ENCODE measurements at regions not wholly inside any gene's neighbourhood (a gene's known extent, or its start where the extent isn't known, plus 50 kb on each side); places are given as distances from the start of the nearest gene placed in this dataset.

DNA sequence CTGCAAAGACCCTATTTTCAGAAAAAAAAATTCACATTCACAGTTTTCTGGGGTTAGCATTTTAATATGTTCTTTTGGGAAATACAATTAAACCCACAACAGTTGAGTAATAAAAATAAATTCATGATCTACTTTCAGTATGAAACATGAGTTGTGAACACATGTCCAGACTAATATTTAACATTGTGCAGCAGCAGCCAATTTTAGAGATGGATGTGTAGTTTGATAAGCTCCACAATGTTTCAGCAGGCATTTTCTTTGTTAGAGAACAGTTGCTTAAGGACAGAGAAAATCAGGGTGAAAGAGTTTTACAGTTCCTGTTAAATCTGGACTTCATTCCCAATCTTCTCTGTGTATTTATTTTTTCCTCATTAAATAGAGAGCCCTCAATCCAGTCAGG is 519.5 kb downstream of the PIK3C3 start (continued):
- TF ChIP-seq USF1 (IDR thresholded peaks at IDR 0.05; ENCODE audit: borderline replicate concordance, low read depth), result no peak

GRCh38 chr18:42475157-42475556 is 520.1 kb downstream of the PIK3C3 start:
- no peaks in the 10 kb centered on the region; a peak in 2 of 4 replicates for H3K4me1 ChIP-seq (ENCODE audit: control insufficient read depth in 1 of 2, insufficient read depth in 2 of 2, low read depth in 1 of 2, low read length in 1 of 2)
- no peak for TF ChIP-seq NRF1 (IDR thresholded peaks at IDR 0.05; ENCODE audit: low read depth, low read length)
- TF ChIP-seq GATA2 (CRISPR knock-in tag; IDR thresholded peaks at IDR 0.05), result no peak
- no peak for TF ChIP-seq SIN3A (IDR thresholded peaks at IDR 0.05; ENCODE audit: borderline replicate concordance, low read depth, low read length)
- TF ChIP-seq, protein P1, sequence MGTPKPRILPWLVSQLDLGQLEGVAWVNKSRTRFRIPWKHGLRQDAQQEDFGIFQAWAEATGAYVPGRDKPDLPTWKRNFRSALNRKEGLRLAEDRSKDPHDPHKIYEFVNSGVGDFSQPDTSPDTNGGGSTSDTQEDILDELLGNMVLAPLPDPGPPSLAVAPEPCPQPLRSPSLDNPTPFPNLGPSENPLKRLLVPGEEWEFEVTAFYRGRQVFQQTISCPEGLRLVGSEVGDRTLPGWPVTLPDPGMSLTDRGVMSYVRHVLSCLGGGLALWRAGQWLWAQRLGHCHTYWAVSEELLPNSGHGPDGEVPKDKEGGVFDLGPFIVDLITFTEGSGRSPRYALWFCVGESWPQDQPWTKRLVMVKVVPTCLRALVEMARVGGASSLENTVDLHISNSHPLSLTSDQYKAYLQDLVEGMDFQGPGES (IDR thresholded peaks at IDR 0.05; ENCODE audit: low read depth, low read length), result no peak
- no peak for TF ChIP-seq TEAD4 (IDR thresholded peaks at IDR 0.05; ENCODE audit: borderline replicate concordance, insufficient read depth)
- no peak for TF ChIP-seq ELF1 (IDR thresholded peaks at IDR 0.05)
- TF ChIP-seq CTCF (IDR thresholded peaks at IDR 0.05), result no peak
- no peak for TF ChIP-seq MXI1 (IDR thresholded peaks at IDR 0.05; ENCODE audit: low read depth, low read length)
- TF ChIP-seq, protein P2, sequence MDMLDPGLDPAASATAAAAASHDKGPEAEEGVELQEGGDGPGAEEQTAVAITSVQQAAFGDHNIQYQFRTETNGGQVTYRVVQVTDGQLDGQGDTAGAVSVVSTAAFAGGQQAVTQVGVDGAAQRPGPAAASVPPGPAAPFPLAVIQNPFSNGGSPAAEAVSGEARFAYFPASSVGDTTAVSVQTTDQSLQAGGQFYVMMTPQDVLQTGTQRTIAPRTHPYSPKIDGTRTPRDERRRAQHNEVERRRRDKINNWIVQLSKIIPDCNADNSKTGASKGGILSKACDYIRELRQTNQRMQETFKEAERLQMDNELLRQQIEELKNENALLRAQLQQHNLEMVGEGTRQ (IDR thresholded peaks at IDR 0.05; ENCODE audit: borderline replicate concordance, low read depth, low read length), result no peak
- no peak for TF ChIP-seq EZH2phosphoT487 (IDR thresholded peaks at IDR 0.05; ENCODE audit: borderline replicate concordance, low read depth)
- H3K9me2 ChIP-seq, result no peaks in the 10 kb centered on the region
- no peak overlapping the region; a peak in 1 of 4 replicates for H3K27ac ChIP-seq (ENCODE audit: low read depth in 2 of 2, low read length in 1 of 2)
- no peaks in the 10 kb centered on the region for H3K9me3 ChIP-seq
- H3K27me3 ChIP-seq (ENCODE audit: insufficient read depth), result no peaks in the 10 kb centered on the region
- ChIA-PET POLR2A (no interaction called here), CTCF (no interaction called here)
- H3K4me2 ChIP-seq, result no peak overlapping the region
- H3K36me3 ChIP-seq (replicated peaks in 1 of 2; ENCODE audit: control insufficient read depth in 1 of 2, insufficient read depth in 2 of 2, low read length in 1 of 2), result no peaks in the 10 kb centered on the region
- no peak overlapping the region for H2AFZ ChIP-seq (ENCODE audit: low read depth)
- no peaks in the 10 kb centered on the region for H4K20me1 ChIP-seq (ENCODE audit: insufficient read depth)
- H3F3A ChIP-seq (replicated peaks; ENCODE audit: insufficient read depth), result no peaks in the 10 kb centered on the region
- 30% methylated on average over 1 of the region's 1 CpG for WGBS (ENCODE audit: low lambda C conversion rate)
- DNase-seq, result no peak
- no peak overlapping the region for H3K4me3 ChIP-seq (ENCODE audit: low read depth in 2 of 2, low read length in 1 of 2)
- no peaks in the 10 kb centered on the region for H3K79me2 ChIP-seq (ENCODE audit: insufficient read depth)
- no peak overlapping the region for H3K9ac ChIP-seq

DNA sequence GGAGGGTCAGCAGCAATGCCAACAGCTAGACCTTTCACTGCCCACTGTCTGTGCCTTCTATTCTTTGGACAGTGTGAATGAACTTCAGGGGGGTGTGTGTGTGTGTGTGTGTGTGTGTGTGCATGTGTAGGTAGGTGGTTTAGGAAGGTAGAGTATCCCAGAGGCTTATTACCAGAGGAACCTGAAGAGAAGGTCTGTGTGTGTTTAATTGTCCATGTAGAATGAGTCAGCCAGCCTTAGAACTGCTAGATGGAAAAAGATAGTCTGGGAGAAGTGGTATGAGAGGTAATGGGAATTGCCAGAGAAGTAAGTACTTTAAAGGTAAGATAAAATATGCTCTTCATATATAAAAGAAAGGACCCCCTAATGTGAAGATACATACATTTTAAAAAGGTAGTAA is 522.2 kb downstream of the PIK3C3 start:
- no peak overlapping the region for H3K27ac ChIP-seq (ENCODE audit: low read depth in 2 of 2, low read length in 1 of 2)
- no peaks in the 10 kb centered on the region for H3K9me3 ChIP-seq
- H3K4me2 ChIP-seq, result no peak overlapping the region
- H2AFZ ChIP-seq (ENCODE audit: low read depth), result no peak overlapping the region
- no peak overlapping the region for H3K4me3 ChIP-seq (ENCODE audit: low read depth in 2 of 2, low read length in 1 of 2)
- ChIA-PET POLR2A (no interaction called here), CTCF (no interaction called here)
- no peaks in the 10 kb centered on the region; a peak in 2 of 4 replicates for H3K4me1 ChIP-seq (ENCODE audit: control insufficient read depth in 1 of 2, insufficient read depth in 2 of 2, low read depth in 1 of 2, low read length in 1 of 2)
- H3K36me3 ChIP-seq (replicated peaks in 1 of 2; ENCODE audit: control insufficient read depth in 1 of 2, insufficient read depth in 2 of 2, low read length in 1 of 2), result no peaks in the 10 kb centered on the region
- H3K27me3 ChIP-seq (ENCODE audit: insufficient read depth), result no peaks in the 10 kb centered on the region
- H4K20me1 ChIP-seq (ENCODE audit: insufficient read depth), result no peaks in the 10 kb centered on the region
- H3K79me2 ChIP-seq (ENCODE audit: insufficient read depth), result no peaks in the 10 kb centered on the region
- no peak overlapping the region for H3K9ac ChIP-seq
- no peaks in the 10 kb centered on the region for H3F3A ChIP-seq (replicated peaks; ENCODE audit: insufficient read depth)
- no peaks in the 10 kb centered on the region for H3K9me2 ChIP-seq
- DNase-seq, result no peak
- TF ChIP-seq RAD21 (IDR thresholded peaks at IDR 0.05; ENCODE audit: low read length) (no peak), TCF12 (IDR thresholded peaks at IDR 0.05) (no peak), SIN3A (IDR thresholded peaks at IDR 0.05; ENCODE audit: borderline replicate concordance, low read depth, low read length) (no peak), NRF1 (IDR thresholded peaks at IDR 0.05; ENCODE audit: low read depth, low read length) (no peak), PBX3 (IDR thresholded peaks at IDR 0.05) (no peak), EZH2phosphoT487 (IDR thresholded peaks at IDR 0.05; ENCODE audit: borderline replicate concordance, low read depth) (no peak), SMC3 (IDR thresholded peaks at IDR 0.05; ENCODE audit: low read depth, low read length) (no peak), YY1 (IDR thresholded peaks at IDR 0.05; ENCODE audit: low read depth) (no peak), GABPA (IDR thresholded peaks at IDR 0.05; ENCODE audit: low read depth) (no peak), FOXM1 (IDR thresholded peaks at IDR 0.05; ENCODE audit: low read depth) (no peak), TAF1 (IDR thresholded peaks at IDR 0.05; ENCODE audit: borderline replicate concordance, low read depth, low read length) (no peak)
- TF ChIP-seq, protein P3, sequence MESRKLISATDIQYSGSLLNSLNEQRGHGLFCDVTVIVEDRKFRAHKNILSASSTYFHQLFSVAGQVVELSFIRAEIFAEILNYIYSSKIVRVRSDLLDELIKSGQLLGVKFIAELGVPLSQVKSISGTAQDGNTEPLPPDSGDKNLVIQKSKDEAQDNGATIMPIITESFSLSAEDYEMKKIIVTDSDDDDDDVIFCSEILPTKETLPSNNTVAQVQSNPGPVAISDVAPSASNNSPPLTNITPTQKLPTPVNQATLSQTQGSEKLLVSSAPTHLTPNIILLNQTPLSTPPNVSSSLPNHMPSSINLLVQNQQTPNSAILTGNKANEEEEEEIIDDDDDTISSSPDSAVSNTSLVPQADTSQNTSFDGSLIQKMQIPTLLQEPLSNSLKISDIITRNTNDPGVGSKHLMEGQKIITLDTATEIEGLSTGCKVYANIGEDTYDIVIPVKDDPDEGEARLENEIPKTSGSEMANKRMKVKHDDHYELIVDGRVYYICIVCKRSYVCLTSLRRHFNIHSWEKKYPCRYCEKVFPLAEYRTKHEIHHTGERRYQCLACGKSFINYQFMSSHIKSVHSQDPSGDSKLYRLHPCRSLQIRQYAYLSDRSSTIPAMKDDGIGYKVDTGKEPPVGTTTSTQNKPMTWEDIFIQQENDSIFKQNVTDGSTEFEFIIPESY (IDR thresholded peaks at IDR 0.05; ENCODE audit: borderline replicate concordance, low read depth), result no peak
